Mesenchymal stem cell (in vitro differentiated cells and primary cell): ENCODE measurements at regions not wholly inside any gene's neighbourhood (a gene's known extent, or its start where the extent isn't known, plus 50 kb on each side); places are given as distances from the start of the nearest gene placed in this dataset.

Source experiments
- DNase-seq: peaks from one replicate; pipeline ENCODE4 v3.0.0-alpha.2; 2013
- H2AFZ ChIP-seq: one replicate; pipeline ENCODE4 v1.6.1; 2013; ENCODE audit warnings: low read depth, mild to moderate bottlenecking, control low read depth, inconsistent platforms, low read length, moderate library complexity
- H2AK5ac ChIP-seq: 2 replicates; pipeline ENCODE4 v1.6.1; 2013; ENCODE audit warnings: low read length, moderate library complexity, mild to moderate bottlenecking, inconsistent platforms; ENCODE audit not compliant: severe bottlenecking
- H2BK120ac ChIP-seq: one replicate; pipeline ENCODE4 v1.6.1; 2013; ENCODE audit warnings: low read depth, mild to moderate bottlenecking, inconsistent platforms, low read length, moderate library complexity
- H2BK12ac ChIP-seq, 2 experiments: one replicate each; pipeline ENCODE4 v1.6.1; 2013; ENCODE audit warnings: inconsistent platforms in 2 of 2, low read length in 2 of 2, mild to moderate bottlenecking in 2 of 2, moderate library complexity in 2 of 2, control low read depth in 1 of 2
- H2BK15ac ChIP-seq: one replicate; pipeline ENCODE4 v1.6.1; 2013; ENCODE audit warnings: mild to moderate bottlenecking, low read depth, inconsistent platforms; ENCODE audit not compliant: poor library complexity, severe bottlenecking
- H2BK5ac ChIP-seq: 2 replicates; pipeline ENCODE4 v1.6.1; 2013; ENCODE audit warnings: low read depth, mild to moderate bottlenecking, low read length, control low read depth, inconsistent platforms; ENCODE audit not compliant: poor library complexity, severe bottlenecking
- H3K14ac ChIP-seq, 2 experiments: one replicate each; pipeline ENCODE4 v1.6.1; 2013; ENCODE audit warnings: inconsistent platforms in 2 of 2, low read length in 2 of 2, control low read depth in 1 of 2, mild to moderate bottlenecking in 1 of 2, moderate library complexity in 1 of 2
- H3K18ac ChIP-seq, 2 experiments: one replicate each; pipeline ENCODE4 v1.6.1; 2013; ENCODE audit warnings: inconsistent platforms in 2 of 2, low read length in 2 of 2, control low read depth in 1 of 2, low read depth in 1 of 2, mild to moderate bottlenecking in 1 of 2
- H3K23ac ChIP-seq, 2 experiments: one replicate each; pipeline ENCODE4 v1.6.1; 2013; ENCODE audit warnings: inconsistent platforms in 2 of 2, low read length in 2 of 2, mild to moderate bottlenecking in 2 of 2, moderate library complexity in 2 of 2, control low read depth in 1 of 2
- H3K27ac ChIP-seq: 2 replicates; pipeline ENCODE4 v1.5.1; 2013; ENCODE audit warnings: mild to moderate bottlenecking, moderate library complexity, low read length, control low read depth, inconsistent platforms; ENCODE audit not compliant: poor library complexity, severe bottlenecking
- H3K27me3 ChIP-seq, 2 experiments: 2 replicates each; pipeline versions ENCODE4 v1.6.1 to v1.7.0; 2013; ENCODE audit warnings: low read length in 2 of 2, mild to moderate bottlenecking in 2 of 2, moderate library complexity in 2 of 2, control low read depth in 1 of 2, inconsistent platforms in 1 of 2; ENCODE audit not compliant: control insufficient read depth in 1 of 2, insufficient read depth in 1 of 2
- H3K36me3 ChIP-seq, 2 experiments: 2 replicates each; pipeline versions ENCODE4 v1.6.1 to v1.7.0; 2013; ENCODE audit warnings: low read length in 2 of 2, control low read depth in 1 of 2, inconsistent platforms in 1 of 2, low read depth in 1 of 2, mild to moderate bottlenecking in 1 of 2; ENCODE audit not compliant: insufficient read depth in 2 of 2, control insufficient read depth in 1 of 2
- H3K4ac ChIP-seq, 2 experiments: one replicate each; pipeline ENCODE4 v1.6.1; 2013; ENCODE audit warnings: inconsistent platforms in 2 of 2, low read length in 2 of 2, mild to moderate bottlenecking in 2 of 2, moderate library complexity in 2 of 2, control low read depth in 1 of 2, low read depth in 1 of 2
- H3K4me1 ChIP-seq: 2 replicates; pipeline ENCODE4 v1.6.1; 2013; ENCODE audit warnings: low read depth, low read length, control low read depth; ENCODE audit not compliant: control insufficient read depth, insufficient read depth
- H3K4me2 ChIP-seq: 2 replicates; pipeline ENCODE4 v1.6.1; 2013; ENCODE audit warnings: low read length, mild to moderate bottlenecking, inconsistent platforms; ENCODE audit not compliant: poor library complexity, severe bottlenecking
- H3K4me3 ChIP-seq, 2 experiments: 2 replicates each; pipeline versions ENCODE4 v1.5.1 to v1.7.0; 2013; ENCODE audit warnings: low read length in 2 of 2, mild to moderate bottlenecking in 2 of 2, control low read depth in 1 of 2, low read depth in 1 of 2; ENCODE audit not compliant: insufficient read depth in 1 of 2
- H3K79me1 ChIP-seq: replicated peaks from 2 replicates; pipeline ENCODE4 v1.6.1; 2013; ENCODE audit warnings: mild to moderate bottlenecking, control low read depth, low read length, inconsistent platforms; ENCODE audit not compliant: poor library complexity, severe bottlenecking
- H3K9ac ChIP-seq: 2 replicates; pipeline ENCODE4 v1.7.0; 2013; ENCODE audit warnings: mild to moderate bottlenecking, low read length, moderate library complexity
- H3K9me3 ChIP-seq: 2 replicates; pipeline ENCODE4 v1.7.0; 2013; ENCODE audit warnings: mild to moderate bottlenecking, low read length; ENCODE audit not compliant: control insufficient read depth
- H4K8ac ChIP-seq: one replicate; pipeline ENCODE4 v1.6.1; 2013; ENCODE audit warnings: inconsistent platforms, mild to moderate bottlenecking, low read length, moderate library complexity
- H4K91ac ChIP-seq: one replicate; pipeline ENCODE4 v1.6.1; 2013; ENCODE audit warnings: mild to moderate bottlenecking, low read length, inconsistent platforms
- WGBS: methylation state at CpG from one replicate; pipeline ENCODE4 v1.1.7; 2013; ENCODE audit warnings: mixed read lengths; 5-methylcytosine and 5-hydroxymethylcytosine counted together

- no peak overlapping the region for H2AK5ac ChIP-seq
- H3K18ac ChIP-seq: no peak overlapping the region
- H2AFZ ChIP-seq: no peak overlapping the region
- no peak overlapping the region for H2BK120ac ChIP-seq
- H3K23ac ChIP-seq: no peak overlapping the region
- H3K4ac ChIP-seq: no peak overlapping the region
- no peak overlapping the region for H3K9ac ChIP-seq
- H2BK15ac ChIP-seq: no peak overlapping the region
- peaks cover 6% of the 10 kb centered on the region for H3K9me3 ChIP-seq
- H4K8ac ChIP-seq: no peak overlapping the region
- H3K14ac ChIP-seq: no peak overlapping the region
- H2BK5ac ChIP-seq: no peak overlapping the region
- no peak overlapping the region for H3K27ac ChIP-seq
- no peaks in the 10 kb centered on the region for H3K4me1 ChIP-seq
- H3K79me1 ChIP-seq: no peaks in the 10 kb centered on the region
- no peak overlapping the region for H2BK12ac ChIP-seq
- WGBS: 78% methylated on average over 4 of the region's 5 CpGs
- H3K27me3 ChIP-seq: no peaks in the 10 kb centered on the region
- no peak overlapping the region for H4K91ac ChIP-seq
- no peaks in the 10 kb centered on the region for H3K36me3 ChIP-seq
- H3K4me3 ChIP-seq: no peak overlapping the region
- no peak overlapping the region for H3K4me2 ChIP-seq
- DNase-seq: no peak
Measured at GRCh38 chr4:142952821-142953580, 106.9 kb upstream of the INPP4B start.

GRCh38 chr4:142954415-142954814 lies 108.3 kb upstream of the INPP4B start:
- no peak overlapping the region for H2BK120ac ChIP-seq
- no peak overlapping the region for H3K4me2 ChIP-seq
- H3K9ac ChIP-seq: no peak overlapping the region
- no peak overlapping the region for H3K27ac ChIP-seq
- no peak overlapping the region for H2BK5ac ChIP-seq
- 95% methylated on average over 16 of the region's 16 CpGs for WGBS
- H3K79me1 ChIP-seq: no peaks in the 10 kb centered on the region
- DNase-seq: no peak
- no peaks in the 10 kb centered on the region for H3K27me3 ChIP-seq
- H2AK5ac ChIP-seq: no peak overlapping the region
- H3K14ac ChIP-seq: no peak overlapping the region
- H3K18ac ChIP-seq: no peak overlapping the region
- H4K8ac ChIP-seq: no peak overlapping the region
- H2BK12ac ChIP-seq: no peak overlapping the region
- H3K4me1 ChIP-seq: no peaks in the 10 kb centered on the region
- no peak overlapping the region for H3K23ac ChIP-seq
- H3K4me3 ChIP-seq: no peak overlapping the region
- peaks cover 6% of the 10 kb centered on the region for H3K9me3 ChIP-seq
- no peak overlapping the region for H2BK15ac ChIP-seq
- H2AFZ ChIP-seq: no peak overlapping the region
- no peaks in the 10 kb centered on the region for H3K36me3 ChIP-seq
- no peak overlapping the region for H4K91ac ChIP-seq
- H3K4ac ChIP-seq: no peak overlapping the region

GRCh38 chr4:142955501-142955900 lies 109.4 kb upstream of the INPP4B start:
- Histone ChIP-seq H2BK15ac (no peak overlapping the region), H3K36me3 (no peaks in the 10 kb centered on the region), H3K9me3 (peaks cover 6% of the 10 kb centered on the region), H3K18ac (no peak overlapping the region), H4K8ac (no peak overlapping the region), H3K27ac (no peak overlapping the region), H3K9ac (no peak overlapping the region), H2BK5ac (no peak overlapping the region), H3K4me1 (no peaks in the 10 kb centered on the region), H3K23ac (no peak overlapping the region), H4K91ac (no peak overlapping the region), H2AK5ac (no peak overlapping the region), H2BK12ac (no peak overlapping the region), H3K4me3 (no peak overlapping the region), H3K14ac (no peak overlapping the region), H3K4me2 (no peak overlapping the region), H3K4ac (no peak overlapping the region), H2BK120ac (no peak overlapping the region), H2AFZ (no peak overlapping the region), H3K79me1 (no peaks in the 10 kb centered on the region), H3K27me3 (no peaks in the 10 kb centered on the region)
- WGBS: 63% methylated on average over 1 of the region's 2 CpGs
- no peak for DNase-seq

- Histone ChIP-seq H2BK120ac (no peak overlapping the region), H3K9ac (no peak overlapping the region), H3K27me3 (no peaks in the 10 kb centered on the region), H3K79me1 (no peaks in the 10 kb centered on the region), H2BK5ac (no peak overlapping the region), H4K8ac (no peak overlapping the region), H3K4ac (no peak overlapping the region), H3K9me3 (peaks cover 6% of the 10 kb centered on the region), H3K4me3 (no peak overlapping the region), H3K23ac (no peak overlapping the region), H3K4me1 (no peaks in the 10 kb centered on the region), H3K27ac (no peak overlapping the region), H2AK5ac (no peak overlapping the region), H2BK15ac (no peak overlapping the region), H2BK12ac (no peak overlapping the region), H3K36me3 (no peaks in the 10 kb centered on the region), H2AFZ (no peak overlapping the region), H3K4me2 (no peak overlapping the region), H3K18ac (no peak overlapping the region), H3K14ac (no peak overlapping the region), H4K91ac (no peak overlapping the region)
- WGBS: 87% methylated on average over 1 of the region's 1 CpG
- no peak for DNase-seq
Measured at GRCh38 chr4:142959173-142959572, 113.1 kb upstream of the INPP4B start.
